ENCODE measurements at regions not wholly inside any gene's neighbourhood (a gene's known extent, or its start where the extent isn't known, plus 50 kb on each side); places are given as distances from the start of the nearest gene placed in this dataset.
"Not testable (repeated sequence)": the region's sequence is repeated elsewhere in the genome, so short reads cannot be mapped to it uniquely, and the experiment has no call there.

- TF ChIP-seq CTCF (IDR thresholded peaks at IDR 0.05; ENCODE audit: insufficient read depth, low read depth, low read length); EZH2 (IDR thresholded peaks at IDR 0.05; ENCODE audit: insufficient read depth, low read length): not testable (repeated sequence)
These were observed 1906.9 kb downstream of the PCDH9 start for GRCh38 chr13:65323192-65323591.

Measured in astrocyte (in vitro differentiated cells and primary cell).